22Rv1 (cell line): ENCODE measurements at regions not wholly inside any gene's neighbourhood (a gene's known extent, or its start where the extent isn't known, plus 50 kb on each side); places are given as distances from the start of the nearest gene placed in this dataset.

Experiments used
- ZFX ChIP-seq: fragments of 450-650 bp; IDR thresholded peaks from 2 replicates; pipeline ENCODE4 v1.6.1; 2017; ENCODE audit warnings: antibody characterized with exemption, borderline replicate concordance
- TF ChIP-seq, protein P1 (sequence below): fragments of 450-650 bp; IDR thresholded peaks from 2 replicates; pipeline ENCODE4 v1.5.1; 2017; ENCODE audit warnings: mild to moderate bottlenecking

DNA sequence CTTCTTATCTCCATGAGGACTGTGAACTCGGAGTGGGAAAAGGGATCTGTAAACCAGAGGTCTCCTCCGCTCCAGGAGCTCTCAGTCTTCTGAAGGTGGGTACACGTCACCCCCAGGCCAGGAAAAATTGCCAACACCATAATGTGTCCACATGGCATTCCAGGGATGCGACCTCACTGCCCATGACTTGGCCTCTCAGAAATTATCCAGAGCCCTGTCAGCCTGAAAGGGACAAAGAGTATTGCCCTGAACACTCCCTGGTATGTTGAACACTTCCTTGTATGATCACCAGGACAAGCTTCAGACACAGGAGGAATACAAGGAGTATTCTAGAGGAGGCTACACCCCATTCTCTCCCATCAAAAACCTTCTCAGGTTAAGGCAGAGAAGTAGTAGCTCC is 81.0 kb upstream of the SLC7A1 start:
- TF ChIP-seq, protein P1, sequence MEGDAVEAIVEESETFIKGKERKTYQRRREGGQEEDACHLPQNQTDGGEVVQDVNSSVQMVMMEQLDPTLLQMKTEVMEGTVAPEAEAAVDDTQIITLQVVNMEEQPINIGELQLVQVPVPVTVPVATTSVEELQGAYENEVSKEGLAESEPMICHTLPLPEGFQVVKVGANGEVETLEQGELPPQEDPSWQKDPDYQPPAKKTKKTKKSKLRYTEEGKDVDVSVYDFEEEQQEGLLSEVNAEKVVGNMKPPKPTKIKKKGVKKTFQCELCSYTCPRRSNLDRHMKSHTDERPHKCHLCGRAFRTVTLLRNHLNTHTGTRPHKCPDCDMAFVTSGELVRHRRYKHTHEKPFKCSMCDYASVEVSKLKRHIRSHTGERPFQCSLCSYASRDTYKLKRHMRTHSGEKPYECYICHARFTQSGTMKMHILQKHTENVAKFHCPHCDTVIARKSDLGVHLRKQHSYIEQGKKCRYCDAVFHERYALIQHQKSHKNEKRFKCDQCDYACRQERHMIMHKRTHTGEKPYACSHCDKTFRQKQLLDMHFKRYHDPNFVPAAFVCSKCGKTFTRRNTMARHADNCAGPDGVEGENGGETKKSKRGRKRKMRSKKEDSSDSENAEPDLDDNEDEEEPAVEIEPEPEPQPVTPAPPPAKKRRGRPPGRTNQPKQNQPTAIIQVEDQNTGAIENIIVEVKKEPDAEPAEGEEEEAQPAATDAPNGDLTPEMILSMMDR: no peak
- TF ChIP-seq ZFX: no peak
